Activated CD8-positive, alpha-beta T cell treated with anti-CD3 and anti-CD28 coated beads, Interleukin-2, amount 10 ng/mL, durations not matched to agents 7 days and 5 days (primary cell): ENCODE measurements at regions not wholly inside any gene's neighbourhood (a gene's known extent, or its start where the extent isn't known, plus 50 kb on each side); places are given as distances from the start of the nearest gene placed in this dataset.

Experiments used
- ATAC-seq: fragments of 150-1000 bp; cut with Tn5 transposase; one replicate; pipeline ENCODE4 v1.10.0; 2021; ENCODE audit warnings: moderate library complexity
- CTCF ChIA-PET: fragments of 350-600 bp; sonication (Branson Sonifier 250); formaldehyde crosslinking; loops from one replicate; lab custom pipeline; 2021; ENCODE audit warnings: antibody characterized with exemption; lab: Charles Lee
- POLR2A ChIA-PET: fragments of 350-600 bp; sonication (Branson Sonifier 250); formaldehyde crosslinking; loops from one replicate; lab custom pipeline; 2021; ENCODE audit warnings: antibody characterized with exemption; lab: Charles Lee
- DNase-seq: peaks from one replicate; pipeline ENCODE4 v3.0.0-alpha.2; 2020
- H3K27ac Mint-ChIP-seq: one replicate; pipeline ENCODE4 v1.8.0; 2021; ENCODE audit warnings: mild to moderate bottlenecking, mixed read lengths
- H3K27me3 Mint-ChIP-seq: one replicate; pipeline ENCODE4 v1.8.0; 2021; ENCODE audit warnings: low read depth, mixed read lengths
- H3K36me3 Mint-ChIP-seq: one replicate; pipeline ENCODE4 v1.8.0; 2021; ENCODE audit warnings: low read depth, mixed read lengths
- H3K4me1 Mint-ChIP-seq: one replicate; pipeline ENCODE4 v1.8.0; 2021; ENCODE audit warnings: low read depth, mixed read lengths
- H3K4me3 Mint-ChIP-seq: one replicate; pipeline ENCODE4 v1.8.0; 2021; ENCODE audit warnings: mild to moderate bottlenecking, mixed read lengths
- H3K9me3 Mint-ChIP-seq: one replicate; pipeline ENCODE4 v1.8.0; 2022; ENCODE audit warnings: mixed read lengths; ENCODE audit not compliant: insufficient read depth

GRCh38 chr2:133972786-133973185, 281.1 kb upstream of the MGAT5 start:
- Mint-ChIP-seq H3K27ac (no peak overlapping the region), H3K4me1 (peaks cover 14% of the 10 kb centered on the region), H3K4me3 (no peak overlapping the region), H3K27me3 (peaks cover 26% of the 10 kb centered on the region), H3K36me3 (no peaks in the 10 kb centered on the region), H3K9me3 (no peaks in the 10 kb centered on the region)
- no peak for ATAC-seq
- ChIA-PET POLR2A (no interaction called here), CTCF (no interaction called here)
- no peak for DNase-seq

DNA sequence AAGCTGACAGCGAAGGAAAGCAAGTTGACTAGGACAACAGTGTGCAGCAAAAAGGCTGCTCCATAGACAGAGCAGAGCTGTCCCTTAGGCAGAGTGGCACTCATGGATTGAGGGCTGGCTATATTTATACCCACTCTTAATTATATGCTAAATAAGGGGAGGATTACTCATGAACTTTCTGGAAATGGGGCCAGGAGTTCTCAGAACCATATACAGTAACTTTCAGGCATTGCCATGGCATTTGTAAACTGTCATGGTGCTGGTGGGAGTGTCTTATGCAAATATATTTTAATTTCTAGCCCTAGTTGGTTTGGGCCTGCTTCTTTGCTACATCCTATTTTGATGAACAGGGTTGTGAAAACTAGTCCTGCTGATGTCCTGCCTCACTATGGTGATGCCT, 279.5 kb upstream of the MGAT5 start:
- DNase-seq (no peak), ATAC-seq (no peak)
- no peaks in the 10 kb centered on the region for H3K36me3 Mint-ChIP-seq
- ChIA-PET CTCF (no interaction called here), POLR2A (no interaction called here)
- peaks cover 23% of the 10 kb centered on the region for H3K27me3 Mint-ChIP-seq
- H3K4me3 Mint-ChIP-seq, result no peak overlapping the region
- no peak overlapping the region for H3K27ac Mint-ChIP-seq
- no peaks in the 10 kb centered on the region for H3K9me3 Mint-ChIP-seq
- peaks cover 10% of the 10 kb centered on the region for H3K4me1 Mint-ChIP-seq

GRCh38 chr2:133975135-133975534, 278.7 kb upstream of the MGAT5 start:
- H3K9me3 Mint-ChIP-seq, result no peaks in the 10 kb centered on the region
- H3K36me3 Mint-ChIP-seq, result no peaks in the 10 kb centered on the region
- H3K4me3 Mint-ChIP-seq, result no peak overlapping the region
- peaks cover 18% of the 10 kb centered on the region for H3K27me3 Mint-ChIP-seq
- ChIA-PET CTCF (no interaction called here), POLR2A (no interaction called here)
- H3K4me1 Mint-ChIP-seq, result peaks cover 10% of the 10 kb centered on the region
- ATAC-seq, result no peak
- no peak overlapping the region for H3K27ac Mint-ChIP-seq
- no peak for DNase-seq

DNA sequence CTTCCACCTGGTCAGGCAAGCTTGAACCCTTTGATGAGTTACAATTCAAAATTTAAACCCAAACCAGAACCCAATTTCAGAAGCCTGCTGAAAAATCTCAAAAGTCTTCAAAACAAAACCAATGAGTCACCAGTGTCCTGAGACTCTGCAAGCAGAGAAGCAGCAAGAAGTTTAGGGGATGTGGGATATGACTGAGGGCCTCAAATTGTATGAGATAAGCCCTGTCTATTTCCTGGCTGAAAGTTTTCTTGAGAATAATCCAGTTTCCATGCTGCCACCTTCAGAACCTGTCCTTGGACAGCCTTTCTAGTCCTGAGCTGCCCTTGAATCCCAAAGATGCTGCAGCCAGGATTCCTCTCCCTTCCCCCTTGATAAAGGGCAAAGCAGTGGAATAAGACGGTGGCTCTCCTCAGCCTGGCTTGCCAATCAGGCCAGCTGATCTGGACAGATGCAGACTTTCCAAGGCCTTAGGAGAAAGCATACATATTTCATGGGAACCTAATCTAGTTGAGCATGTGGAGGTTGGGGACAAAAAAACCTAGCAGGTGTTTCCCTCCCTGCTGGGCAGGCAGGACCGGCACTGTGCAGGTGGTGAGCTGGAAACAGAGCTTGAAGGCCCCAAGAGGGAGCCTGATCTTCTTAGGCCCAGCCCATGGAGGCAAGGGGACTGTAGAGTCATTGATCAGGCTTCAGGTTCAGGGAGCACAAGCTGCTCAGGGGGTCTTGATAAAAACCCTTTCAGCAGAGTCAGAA, 278.0 kb upstream of the MGAT5 start:
- no peak overlapping the region for H3K27ac Mint-ChIP-seq
- DNase-seq (no peak), ATAC-seq (no peak)
- H3K27me3 Mint-ChIP-seq, result peaks cover 16% of the 10 kb centered on the region
- H3K4me3 Mint-ChIP-seq, result no peak overlapping the region
- POLR2A ChIA-PET, result no interaction called here
- H3K4me1 Mint-ChIP-seq, result peaks cover 10% of the 10 kb centered on the region
- CTCF ChIA-PET, result no interaction called here
- H3K9me3 Mint-ChIP-seq, result no peaks in the 10 kb centered on the region
- H3K36me3 Mint-ChIP-seq, result no peaks in the 10 kb centered on the region

GRCh38 chr2:133976659-133977058, 277.2 kb upstream of the MGAT5 start:
- ATAC-seq, result no peak
- CTCF ChIA-PET, result no interaction called here

GRCh38 chr2:133977405-133977804, 276.5 kb upstream of the MGAT5 start:
- Mint-ChIP-seq H3K36me3 (no peaks in the 10 kb centered on the region), H3K27ac (no peak overlapping the region), H3K9me3 (no peaks in the 10 kb centered on the region), H3K4me3 (no peak overlapping the region), H3K27me3 (peaks cover 6% of the 10 kb centered on the region), H3K4me1 (peaks cover 10% of the 10 kb centered on the region)
- ChIA-PET POLR2A (no interaction called here), CTCF (no interaction called here)
- ATAC-seq (no peak), DNase-seq (no peak)

More at GRCh38 chr2:133976659-133977058, 277.2 kb upstream of the MGAT5 start:
- Mint-ChIP-seq H3K27me3 (peaks cover 10% of the 10 kb centered on the region), H3K4me1 (peaks cover 10% of the 10 kb centered on the region), H3K27ac (no peak overlapping the region), H3K9me3 (no peaks in the 10 kb centered on the region), H3K4me3 (no peak overlapping the region), H3K36me3 (no peaks in the 10 kb centered on the region)
- no peak for DNase-seq
- POLR2A ChIA-PET, result no interaction called here

- CTCF ChIA-PET, result no interaction called here
Observed at GRCh38 chr2:133982256-133982655, 271.6 kb upstream of the MGAT5 start.

DNA sequence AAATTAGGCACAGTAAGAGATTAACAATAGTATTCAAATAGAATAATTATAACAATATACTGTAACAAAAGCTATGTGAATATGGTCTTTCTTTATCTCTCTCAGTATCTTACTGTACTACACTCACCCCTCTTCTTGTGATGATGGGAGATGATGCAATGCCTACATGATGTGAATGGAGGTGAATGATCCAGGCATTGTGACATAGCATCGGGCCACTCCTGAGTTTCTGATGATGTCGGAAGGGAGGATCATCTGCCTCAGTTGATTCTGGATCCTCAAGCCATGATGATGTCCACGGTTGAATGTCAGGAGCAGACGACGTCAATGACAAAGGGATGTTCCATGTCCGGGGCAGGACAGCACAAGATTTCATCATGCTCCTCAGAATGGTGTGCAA, 268.3 kb upstream of the MGAT5 start:
- Mint-ChIP-seq H3K4me3 (no peak overlapping the region), H3K4me1 (no peaks in the 10 kb centered on the region), H3K27ac (no peak overlapping the region), H3K27me3 (peaks cover 5% of the 10 kb centered on the region), H3K36me3 (no peaks in the 10 kb centered on the region), H3K9me3 (no peaks in the 10 kb centered on the region)
- ChIA-PET CTCF (no interaction called here), POLR2A (no interaction called here)
- no peak for ATAC-seq
- no peak for DNase-seq

More at GRCh38 chr2:133982256-133982655, 271.6 kb upstream of the MGAT5 start:
- ATAC-seq, result no peak
- Mint-ChIP-seq H3K27me3 (peaks cover 2% of the 10 kb centered on the region), H3K9me3 (no peaks in the 10 kb centered on the region), H3K4me3 (no peak overlapping the region), H3K4me1 (no peaks in the 10 kb centered on the region), H3K27ac (no peak overlapping the region), H3K36me3 (no peaks in the 10 kb centered on the region)
- DNase-seq, result no peak
- POLR2A ChIA-PET, result no interaction called here

GRCh38 chr2:133986081-133986837, 267.6 kb upstream of the MGAT5 start:
- no peak for DNase-seq
- H3K9me3 Mint-ChIP-seq, result no peaks in the 10 kb centered on the region
- POLR2A ChIA-PET, result no interaction called here
- H3K4me3 Mint-ChIP-seq, result no peak overlapping the region
- no peak for ATAC-seq
- H3K27ac Mint-ChIP-seq, result no peak overlapping the region
- CTCF ChIA-PET, result no interaction called here
- peaks cover 5% of the 10 kb centered on the region for H3K27me3 Mint-ChIP-seq
- H3K4me1 Mint-ChIP-seq, result no peaks in the 10 kb centered on the region
- no peaks in the 10 kb centered on the region for H3K36me3 Mint-ChIP-seq

GRCh38 chr2:133986881-133987795, 266.7 kb upstream of the MGAT5 start:
- Mint-ChIP-seq H3K4me3 (no peak overlapping the region), H3K36me3 (no peaks in the 10 kb centered on the region), H3K4me1 (no peaks in the 10 kb centered on the region), H3K9me3 (no peaks in the 10 kb centered on the region), H3K27ac (no peak overlapping the region), H3K27me3 (peaks cover 5% of the 10 kb centered on the region)
- ATAC-seq (no peak), DNase-seq (no peak)
- ChIA-PET CTCF (no interaction called here), POLR2A (no interaction called here)

DNA sequence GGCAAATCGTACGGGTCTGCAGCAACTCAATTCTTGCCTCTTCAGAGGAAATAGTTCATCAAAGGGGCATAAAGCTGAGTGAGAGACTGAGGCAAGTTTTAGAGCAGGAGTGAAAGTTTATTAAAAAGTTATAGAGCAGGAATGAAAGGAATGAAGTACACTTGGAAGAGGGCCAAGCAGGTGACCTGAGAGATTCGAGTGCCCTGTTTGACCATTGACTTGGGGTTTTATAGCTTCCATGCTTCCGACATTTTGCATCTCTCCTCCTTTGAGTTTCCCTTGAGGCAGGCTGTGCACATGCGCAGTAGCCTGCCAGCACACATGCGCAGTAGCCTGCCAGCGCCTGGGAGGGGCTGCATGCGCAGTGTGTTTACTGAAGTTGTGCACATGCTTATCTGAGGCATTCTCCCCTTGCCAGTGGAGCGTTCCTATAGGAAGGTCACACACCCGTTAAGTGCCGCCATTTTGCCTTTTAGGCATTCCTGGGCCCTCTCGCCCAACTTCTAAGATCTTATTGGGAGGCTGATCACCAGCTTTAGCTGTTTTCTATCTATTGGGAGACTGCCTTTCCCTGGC, 265.5 kb upstream of the MGAT5 start:
- peaks cover 11% of the 10 kb centered on the region for H3K27me3 Mint-ChIP-seq
- no peaks in the 10 kb centered on the region for H3K36me3 Mint-ChIP-seq
- no peaks in the 10 kb centered on the region for H3K9me3 Mint-ChIP-seq
- no peak overlapping the region for H3K27ac Mint-ChIP-seq
- no peaks in the 10 kb centered on the region for H3K4me1 Mint-ChIP-seq
- POLR2A ChIA-PET, result no interaction called here
- no peak for DNase-seq
- no peak overlapping the region for H3K4me3 Mint-ChIP-seq
- CTCF ChIA-PET, result no interaction called here
- ATAC-seq, result no peak
